Testis (tissue), 2 donors: ENCODE measurements at regions not wholly inside any gene's neighbourhood (a gene's known extent, or its start where the extent isn't known, plus 50 kb on each side); places are given as distances from the start of the nearest gene placed in this dataset.

Source experiments
- DNase-seq: peaks from one replicate; pipeline ENCODE4 v3.0.0-alpha.2; 2019
- H3K27ac ChIP-seq, 2 donors: fragments of 200-600 bp; sonication (generic); one replicate each; pipeline ENCODE4 v1.5.1; 2019
- H3K27me3 ChIP-seq: fragments of 200-600 bp; sonication (generic); one replicate; pipeline ENCODE4 v1.5.1; 2019
- H3K36me3 ChIP-seq: fragments of 200-600 bp; sonication (generic); one replicate; pipeline ENCODE4 v1.5.1; 2017; ENCODE audit warnings: low read depth; ENCODE audit errors: missing control alignments
- H3K4me1 ChIP-seq: fragments of 200-600 bp; sonication (generic); one replicate; pipeline ENCODE4 v1.5.1; 2019
- H3K4me3 ChIP-seq, 2 donors: fragments of 200-600 bp; sonication (generic); one replicate each; pipeline ENCODE4 v1.5.1; 2017 to 2019
- H3K9me3 ChIP-seq: fragments of 200-600 bp; sonication (generic); one replicate; pipeline ENCODE4 v1.5.1; 2017
- POLR2A ChIP-seq: fragments of 450-650 bp; IDR thresholded peaks from one replicate; pipeline ENCODE4 v1.6.1; 2017; ENCODE audit warnings: antibody characterized with exemption, mild to moderate bottlenecking, moderate library complexity
- WGBS, 2 donors: methylation state at CpG; one replicate each; pipeline ENCODE4 v1.1.5; 2018; 5-methylcytosine and 5-hydroxymethylcytosine counted together
- intact Hi-C: fragments of 100-400 bp; cut with DNase I; formaldehyde crosslinking; loops from one replicate; pipeline ENCODE4 v1.15.1; 2023; ENCODE audit warnings: low total_unique reads
- TF ChIP-seq, protein P1 (sequence below), 3 experiments: fragments of 450-650 bp in 2 of 3; fragments of 200-600 bp in 1 of 3; sonication (generic) in 1 of 3; IDR thresholded peaks; one replicate each; pipeline ENCODE4 v1.5.1; 2016 to 2019; ENCODE audit warnings: antibody characterized with exemption in 3 of 3, mild to moderate bottlenecking in 2 of 3, moderate library complexity in 1 of 3

DNA sequence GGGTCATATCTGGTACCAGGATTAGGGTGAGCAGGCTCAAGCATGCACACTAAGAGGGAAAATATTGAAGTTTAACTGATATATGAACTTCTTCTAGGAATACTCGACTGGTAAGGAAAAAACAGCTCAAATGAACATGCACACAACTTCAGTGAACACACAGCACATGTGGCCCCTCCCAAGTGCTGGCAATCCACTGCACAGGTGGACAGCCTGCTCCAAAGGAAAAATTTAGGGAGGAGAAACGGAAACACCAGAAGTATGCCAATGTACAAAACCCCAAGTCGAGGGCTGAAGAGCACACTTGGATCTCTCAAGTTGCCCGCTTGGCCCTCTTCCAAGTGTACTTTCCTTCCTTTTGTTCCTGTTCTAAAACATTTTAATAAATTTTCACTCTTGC, 205.0 kb upstream of the FAM47C start:
- no peaks in the 10 kb centered on the region for H3K36me3 ChIP-seq
- DNase-seq = no peak
- no peaks in the 10 kb centered on the region for H3K9me3 ChIP-seq
- H3K4me3 ChIP-seq = no peak overlapping the region
- no peaks in the 10 kb centered on the region for H3K4me1 ChIP-seq
- H3K27me3 ChIP-seq = no peaks in the 10 kb centered on the region
- intact Hi-C loops = no loop called here
- no peak overlapping the region for H3K27ac ChIP-seq
- 89 to 100% methylated on average over 1 to 4 of the region's 4 CpGs for WGBS, 2 donors
- TF ChIP-seq POLR2A = no peak
- TF ChIP-seq, protein P1, sequence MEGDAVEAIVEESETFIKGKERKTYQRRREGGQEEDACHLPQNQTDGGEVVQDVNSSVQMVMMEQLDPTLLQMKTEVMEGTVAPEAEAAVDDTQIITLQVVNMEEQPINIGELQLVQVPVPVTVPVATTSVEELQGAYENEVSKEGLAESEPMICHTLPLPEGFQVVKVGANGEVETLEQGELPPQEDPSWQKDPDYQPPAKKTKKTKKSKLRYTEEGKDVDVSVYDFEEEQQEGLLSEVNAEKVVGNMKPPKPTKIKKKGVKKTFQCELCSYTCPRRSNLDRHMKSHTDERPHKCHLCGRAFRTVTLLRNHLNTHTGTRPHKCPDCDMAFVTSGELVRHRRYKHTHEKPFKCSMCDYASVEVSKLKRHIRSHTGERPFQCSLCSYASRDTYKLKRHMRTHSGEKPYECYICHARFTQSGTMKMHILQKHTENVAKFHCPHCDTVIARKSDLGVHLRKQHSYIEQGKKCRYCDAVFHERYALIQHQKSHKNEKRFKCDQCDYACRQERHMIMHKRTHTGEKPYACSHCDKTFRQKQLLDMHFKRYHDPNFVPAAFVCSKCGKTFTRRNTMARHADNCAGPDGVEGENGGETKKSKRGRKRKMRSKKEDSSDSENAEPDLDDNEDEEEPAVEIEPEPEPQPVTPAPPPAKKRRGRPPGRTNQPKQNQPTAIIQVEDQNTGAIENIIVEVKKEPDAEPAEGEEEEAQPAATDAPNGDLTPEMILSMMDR (IDR thresholded peaks at IDR 0.05) = no peak

GRCh38 chrX:36804066-36804465, 204.1 kb upstream of the FAM47C start:
- TF ChIP-seq, protein P1 (IDR thresholded peaks at IDR 0.05) = no peak
- TF ChIP-seq POLR2A = no peak
- DNase-seq = no peak
- Histone ChIP-seq H3K36me3 (no peaks in the 10 kb centered on the region), H3K4me1 (no peaks in the 10 kb centered on the region), H3K27me3 (no peaks in the 10 kb centered on the region), H3K9me3 (no peaks in the 10 kb centered on the region), H3K4me3 (no peak overlapping the region), H3K27ac (no peak overlapping the region)
- intact Hi-C loops = no loop called here
- 71 to 75% methylated on average over 6 of the region's 6 CpGs for WGBS, 2 donors

- 83 to 91% methylated on average over 3 of the region's 3 CpGs for WGBS, 2 donors
- Histone ChIP-seq H3K9me3 (no peaks in the 10 kb centered on the region), H3K36me3 (no peaks in the 10 kb centered on the region), H3K27ac (no peak overlapping the region), H3K4me3 (no peak overlapping the region), H3K27me3 (no peaks in the 10 kb centered on the region), H3K4me1 (no peaks in the 10 kb centered on the region)
- TF ChIP-seq, protein P1 (IDR thresholded peaks at IDR 0.05) = no peak
- TF ChIP-seq POLR2A = no peak
- intact Hi-C loops = no loop called here
- no peak for DNase-seq
Measured at GRCh38 chrX:36844857-36845256, 163.3 kb upstream of the FAM47C start.

DNA sequence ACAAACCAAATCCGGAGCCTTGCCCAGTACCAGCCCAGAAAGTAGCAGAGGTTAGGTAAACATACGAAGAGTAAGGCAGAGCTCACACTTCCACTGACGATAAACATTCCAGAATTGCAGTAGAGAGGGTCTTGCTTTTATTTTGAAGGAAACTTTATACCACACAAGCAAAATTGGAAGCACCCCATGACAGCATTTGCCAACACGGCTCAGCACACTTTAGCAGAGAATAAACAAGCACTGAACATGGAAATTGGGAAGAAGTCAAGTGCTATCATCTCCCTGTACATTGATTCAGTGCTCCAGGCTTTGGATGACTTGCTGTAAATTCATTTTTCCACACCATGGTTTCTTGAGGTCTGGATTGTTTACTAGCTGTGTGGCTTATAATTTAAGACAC, 160.7 kb upstream of the FAM47C start:
- Histone ChIP-seq H3K27me3 (no peaks in the 10 kb centered on the region), H3K4me1 (no peaks in the 10 kb centered on the region), H3K4me3 (no peak overlapping the region), H3K27ac (no peak overlapping the region), H3K36me3 (no peaks in the 10 kb centered on the region), H3K9me3 (no peaks in the 10 kb centered on the region)
- 37 to 50% methylated on average over 4 of the region's 4 CpGs for WGBS, 2 donors
- intact Hi-C loops = no loop called here
- no peak for TF ChIP-seq POLR2A
- TF ChIP-seq, protein P1 (IDR thresholded peaks at IDR 0.05) = no peak
- DNase-seq = no peak

- no peak overlapping the region for H3K4me3 ChIP-seq
- 73 to 80% methylated on average over 2 of the region's 2 CpGs for WGBS, 2 donors
- intact Hi-C loops = no loop called here
- DNase-seq = no peak
- H3K9me3 ChIP-seq = no peaks in the 10 kb centered on the region
- TF ChIP-seq POLR2A = no peak
- TF ChIP-seq, protein P1 (IDR thresholded peaks at IDR 0.05) = no peak
- H3K27me3 ChIP-seq = no peaks in the 10 kb centered on the region
- H3K36me3 ChIP-seq = no peaks in the 10 kb centered on the region
- no peaks in the 10 kb centered on the region for H3K4me1 ChIP-seq
- H3K27ac ChIP-seq = no peak overlapping the region
Measured at GRCh38 chrX:36849407-36849806, 158.8 kb upstream of the FAM47C start.
